Caco-2 (cell line): ENCODE measurements at regions not wholly inside any gene's neighbourhood (a gene's known extent, or its start where the extent isn't known, plus 50 kb on each side); places are given as distances from the start of the nearest gene placed in this dataset.
"Not testable (repeated sequence)": the region's sequence is repeated elsewhere in the genome, so short reads cannot be mapped to it uniquely, and the experiment has no call there.

ENCODE experiments used
- BruUV-seq: library from RNA; stranded (reverse); fragments of 400-500 nt; replicated peaks from 2 replicates; lab custom pipeline; 2021; lab: Mats Ljungman, UMichigan
- CTCF ChIA-PET: fragments of 300-600 bp; sonication (Branson Sonifier 250); formaldehyde crosslinking; loops from one replicate; lab custom pipeline; 2022; ENCODE audit warnings: antibody characterized with exemption; lab: Charles Lee
- POLR2A ChIA-PET: fragments of 300-600 bp; sonication (Branson Sonifier 250); formaldehyde crosslinking; loops from one replicate; lab custom pipeline; 2022; ENCODE audit warnings: antibody characterized with exemption; lab: Charles Lee
- DNase-seq, 2 experiments: peaks; one replicate each; pipeline versions ENCODE4 v3.0.0 to v3.0.0-alpha.2; 2020 to 2022
- H3K27me3 ChIP-seq: replicated peaks from 2 replicates; pipeline ENCODE4 v1.6.0; 2011; ENCODE audit warnings: low read length; ENCODE audit not compliant: control insufficient read depth, insufficient read depth
- H3K36me3 ChIP-seq: 2 replicates; pipeline ENCODE4 v1.5.1; 2011; ENCODE audit warnings: low read length; ENCODE audit not compliant: control insufficient read depth, insufficient read depth
- H3K4me1 ChIP-seq: fragments of 250-450 bp; sonication (Bioruptor Pico); 2 replicates; pipeline ENCODE4 v1.5.1; 2020; ENCODE audit warnings: mild to moderate bottlenecking
- H3K4me3 ChIP-seq: 2 replicates; pipeline ENCODE4 v1.5.1; 2011; ENCODE audit warnings: low read depth, mild to moderate bottlenecking, control low read depth, low read length
- H3K9me3 ChIP-seq: fragments of 250-450 bp; sonication (Bioruptor Pico); 2 replicates; pipeline ENCODE4 v1.5.1; 2020; ENCODE audit warnings: mild to moderate bottlenecking, moderate library complexity
- H3K27ac Mint-ChIP-seq: one replicate; pipeline ENCODE4 v1.8.0; 2022; ENCODE audit warnings: mixed read lengths; ENCODE audit not compliant: unreplicated experiment
- H3K27me3 Mint-ChIP-seq: one replicate; pipeline ENCODE4 v1.8.0; 2022; ENCODE audit warnings: mixed read lengths; ENCODE audit not compliant: insufficient read depth, unreplicated experiment
- H3K36me3 Mint-ChIP-seq: one replicate; pipeline ENCODE4 v1.8.0; 2022; ENCODE audit warnings: mild to moderate bottlenecking, mixed read lengths; ENCODE audit not compliant: insufficient read depth, unreplicated experiment
- H3K4me1 Mint-ChIP-seq: one replicate; pipeline ENCODE4 v1.8.0; 2022; ENCODE audit warnings: low read depth, mixed read lengths; ENCODE audit not compliant: unreplicated experiment
- H3K4me3 Mint-ChIP-seq: one replicate; pipeline ENCODE4 v1.8.0; 2022; ENCODE audit warnings: mild to moderate bottlenecking, moderate library complexity, mixed read lengths; ENCODE audit not compliant: unreplicated experiment
- H3K9me3 Mint-ChIP-seq: one replicate; pipeline ENCODE4 v1.8.0; 2022; ENCODE audit warnings: mixed read lengths; ENCODE audit not compliant: unreplicated experiment
- CTCF ChIP-seq, 2 experiments: fragments of 200-600 bp in 1 of 2; IDR thresholded peaks; 1 replicate in 1 of 2; 2 replicates in 1 of 2; pipeline versions ENCODE4 v1.5.1 to v1.8.0; 2011 to 2022; ENCODE audit warnings: antibody characterized with exemption in 1 of 2, control low read depth in 1 of 2, inconsistent platforms in 1 of 2, low read depth in 1 of 2, low read length in 1 of 2, mild to moderate bottlenecking in 1 of 2, moderate library complexity in 1 of 2; ENCODE audit not compliant: insufficient read depth in 1 of 2, severe bottlenecking in 1 of 2, unreplicated experiment in 1 of 2
- intact Hi-C: fragments of 100-400 bp; cut with micrococcal nuclease; formaldehyde crosslinking; loops from one replicate; pipeline ENCODE4 v1.10.0; 2022; ENCODE audit not compliant: unreplicated experiment

- CTCF ChIA-PET = interaction anchor here (0.6 kb wide), 1 partner anchor 180 kb away, joined by 3 read pairs; no protein-coding TSS in a partner anchor
- POLR2A ChIA-PET = no interaction called here
- DNase-seq = peak; percentile 63 to 65
- peaks cover 4% of the 10 kb centered on the region for H3K27me3 Mint-ChIP-seq
- Histone ChIP-seq H3K4me3 (no peak overlapping the region), H3K4me1 (no peaks in the 10 kb centered on the region), H3K36me3 (no peaks in the 10 kb centered on the region), H3K9me3 (no peaks in the 10 kb centered on the region), H3K27me3 (no peaks in the 10 kb centered on the region)
- no peak for TF ChIP-seq CTCF (IDR thresholded peaks at IDR 0.05; ENCODE audit: insufficient read depth in 1 of 2, low read depth in 1 of 2, low read length in 1 of 2, severe bottlenecking in 1 of 2, unreplicated experiment in 1 of 2)
- BruUV-seq = no TSS peak
- H3K27ac Mint-ChIP-seq = no peak overlapping the region
- H3K9me3 Mint-ChIP-seq = no peaks in the 10 kb centered on the region
- intact Hi-C loops = no loop called here
- H3K36me3 Mint-ChIP-seq = no peaks in the 10 kb centered on the region
- H3K4me3 Mint-ChIP-seq = no peak overlapping the region
- no peaks in the 10 kb centered on the region for H3K4me1 Mint-ChIP-seq
Observed at GRCh38 chr12:131390412-131391334, 320.2 kb upstream of the SFSWAP start.

GRCh38 chr12:131391399-131391798, 319.5 kb upstream of the SFSWAP start:
- H3K27ac Mint-ChIP-seq = no peak overlapping the region

GRCh38 chr12:131394752-131395151, 316.1 kb upstream of the SFSWAP start:
- H3K4me1 Mint-ChIP-seq, H3K4me1 ChIP-seq, POLR2A ChIA-PET, H3K36me3 Mint-ChIP-seq, H3K4me3 Mint-ChIP-seq, H3K27me3 Mint-ChIP-seq, H3K27ac Mint-ChIP-seq, intact Hi-C loops, DNase-seq, H3K27me3 ChIP-seq, CTCF ChIA-PET, BruUV-seq, H3K4me3 ChIP-seq, H3K36me3 ChIP-seq: not testable (repeated sequence)
- H3K9me3 Mint-ChIP-seq = peaks cover 18% of the 10 kb centered on the region
- peaks cover 15% of the 10 kb centered on the region for H3K9me3 ChIP-seq

More at GRCh38 chr12:131391399-131391798, 319.5 kb upstream of the SFSWAP start:
- POLR2A ChIA-PET = no interaction called here
- no peaks in the 10 kb centered on the region for H3K36me3 ChIP-seq
- no TSS peak for BruUV-seq
- intact Hi-C loops = no loop called here
- H3K4me1 ChIP-seq = no peaks in the 10 kb centered on the region
- H3K9me3 Mint-ChIP-seq = no peaks in the 10 kb centered on the region
- no peaks in the 10 kb centered on the region for H3K27me3 ChIP-seq
- H3K4me3 Mint-ChIP-seq = no peak overlapping the region
- no peak for DNase-seq
- CTCF ChIA-PET = no interaction called here
- H3K4me1 Mint-ChIP-seq = no peaks in the 10 kb centered on the region
- no peak overlapping the region for H3K4me3 ChIP-seq
- H3K36me3 Mint-ChIP-seq = no peaks in the 10 kb centered on the region
- H3K9me3 ChIP-seq = no peaks in the 10 kb centered on the region
- TF ChIP-seq CTCF (IDR thresholded peaks at IDR 0.05; ENCODE audit: insufficient read depth in 1 of 2, low read depth in 1 of 2, low read length in 1 of 2, severe bottlenecking in 1 of 2, unreplicated experiment in 1 of 2) = no peak
- H3K27me3 Mint-ChIP-seq = peaks cover 4% of the 10 kb centered on the region

GRCh38 chr12:131395209-131395684, 315.6 kb upstream of the SFSWAP start:
- H3K4me1 Mint-ChIP-seq, H3K27me3 Mint-ChIP-seq, H3K36me3 Mint-ChIP-seq, DNase-seq, POLR2A ChIA-PET, H3K27ac Mint-ChIP-seq, CTCF ChIA-PET, intact Hi-C loops, H3K36me3 ChIP-seq, H3K4me3 ChIP-seq, H3K4me3 Mint-ChIP-seq, H3K27me3 ChIP-seq, BruUV-seq, H3K4me1 ChIP-seq: not testable (repeated sequence)
- H3K9me3 ChIP-seq = peaks cover 15% of the 10 kb centered on the region
- peaks cover 21% of the 10 kb centered on the region for H3K9me3 Mint-ChIP-seq
